ENCODE measurements at regions not wholly inside any gene's neighbourhood (a gene's known extent, or its start where the extent isn't known, plus 50 kb on each side); places are given as distances from the start of the nearest gene placed in this dataset.

GRCh38 chr9:86800681-86801080, 146.6 kb downstream of the GAS1 start:
- 77 to 84% methylated on average over 3 of the region's 3 CpGs for WGBS, 2 donors
- Histone ChIP-seq H3K4me3 (no peak overlapping the region), H3K27ac (no peak overlapping the region), H3K36me3 (no peaks in the 10 kb centered on the region), H3K27me3 (peaks cover 0 to 2% (median 0%) of the 10 kb centered on the region in 7 donors), H3K4me1 (peaks cover 0 to 3% (median 0%) of the 10 kb centered on the region in 9 donors), H3K9me3 (peaks cover 0 to 3% (median 0%) of the 10 kb centered on the region in 11 donors)
- TF ChIP-seq CTCF (IDR thresholded peaks at IDR 0.05) = no peak
- no peak for ATAC-seq
- no peak for DNase-seq
- intact Hi-C loops (cut with DNase I) = no loop called here

GRCh38 chr9:86798966-86799365, 148.3 kb downstream of the GAS1 start:
- peaks cover 0 to 3% (median 0%) of the 10 kb centered on the region in 11 donors for H3K9me3 ChIP-seq
- no peak overlapping the region for H3K4me3 ChIP-seq
- DNase-seq (no peak), ATAC-seq (no peak)
- WGBS, 2 donors = 79 to 82% methylated on average over 4 of the region's 4 CpGs
- intact Hi-C loops (cut with DNase I) = no loop called here
- peaks cover 0 to 9% (median 0%) of the 10 kb centered on the region in 9 donors for H3K4me1 ChIP-seq
- H3K27me3 ChIP-seq = peaks cover 0 to 3% (median 0%) of the 10 kb centered on the region in 7 donors
- no peak overlapping the region for H3K27ac ChIP-seq
- no peak for TF ChIP-seq CTCF (IDR thresholded peaks at IDR 0.05)
- no peaks in the 10 kb centered on the region for H3K36me3 ChIP-seq

- intact Hi-C loops (cut with DNase I) = no loop called here
- no peak overlapping the region for H3K4me3 ChIP-seq
- peak overlapping the region in 6 of 10 donors; percentile 10 to 61 (median 36) for H3K27ac ChIP-seq
- H3K27me3 ChIP-seq = peaks cover 0 to 3% (median 0%) of the 10 kb centered on the region in 7 donors
- no peaks in the 10 kb centered on the region for H3K36me3 ChIP-seq
- no peak for TF ChIP-seq CTCF (IDR thresholded peaks at IDR 0.05)
- DNase-seq (no peak), ATAC-seq (no peak)
- WGBS, 2 donors = 90 to 91% methylated on average over 2 of the region's 2 CpGs
- peaks cover 0 to 9% (median 0%) of the 10 kb centered on the region in 9 donors for H3K4me1 ChIP-seq
- H3K9me3 ChIP-seq = no peaks in the 10 kb centered on the region
Observed at GRCh38 chr9:86796666-86797065, 150.6 kb downstream of the GAS1 start.

GRCh38 chr9:86795823-86796553, 151.3 kb downstream of the GAS1 start:
- Histone ChIP-seq H3K36me3 (no peaks in the 10 kb centered on the region), H3K27me3 (peaks cover 0 to 6% (median 0%) of the 10 kb centered on the region in 7 donors), H3K4me1 (peaks cover 0 to 9% (median 0%) of the 10 kb centered on the region in 9 donors), H3K9me3 (no peaks in the 10 kb centered on the region), H3K4me3 (peak overlapping the region in 5 of 10 donors; percentile 9 to 29 (median 17)), H3K27ac (peak overlapping the region in 9 of 10 donors; percentile 25 to 84 (median 43))
- no peak for TF ChIP-seq CTCF (IDR thresholded peaks at IDR 0.05)
- ATAC-seq (peak; percentile 65 to 89 (median 82)), DNase-seq (peak in 1 of 2 donors; percentile 28)
- intact Hi-C loops (cut with DNase I) = no loop called here
- 54 to 62% methylated on average over 9 of the region's 9 CpGs for WGBS, 2 donors

All from heart right ventricle (tissue), 16 donors.